ENCODE measurements at regions not wholly inside any gene's neighbourhood (a gene's known extent, or its start where the extent isn't known, plus 50 kb on each side); places are given as distances from the start of the nearest gene placed in this dataset.

- Histone ChIP-seq H3K4me3 (ENCODE audit: low read depth, low read length) (no peak overlapping the region), H3K4me1 (ENCODE audit: control insufficient read depth, insufficient read depth, low read length) (no peaks in the 10 kb centered on the region), H3K27ac (ENCODE audit: low read depth, low read length) (no peak overlapping the region), H3K36me3 (ENCODE audit: control insufficient read depth, insufficient read depth, low read length) (no peaks in the 10 kb centered on the region), H3K9me3 (ENCODE audit: control insufficient read depth, insufficient read depth, low read length) (peaks cover 26% of the 10 kb centered on the region), H3K9ac (ENCODE audit: low read depth, low read length) (no peak overlapping the region), H3K27me3 (ENCODE audit: control insufficient read depth, insufficient read depth, low read length) (no peaks in the 10 kb centered on the region)
Observed at GRCh38 chr20:12406978-12407377, 489.3 kb downstream of the BTBD3 start.

GRCh38 chr20:12409501-12409900 is 491.8 kb downstream of the BTBD3 start:
- Histone ChIP-seq H3K36me3 (ENCODE audit: control insufficient read depth, insufficient read depth, low read length) (no peaks in the 10 kb centered on the region), H3K4me3 (ENCODE audit: low read depth, low read length) (no peak overlapping the region), H3K9ac (ENCODE audit: low read depth, low read length) (no peak overlapping the region), H3K27me3 (ENCODE audit: control insufficient read depth, insufficient read depth, low read length) (no peaks in the 10 kb centered on the region), H3K4me1 (ENCODE audit: control insufficient read depth, insufficient read depth, low read length) (0 out of 2 replicates have a peak, but pooled peaks cover under 1% of the 10 kb centered on the region), H3K27ac (ENCODE audit: low read depth, low read length) (no peak overlapping the region), H3K9me3 (ENCODE audit: control insufficient read depth, insufficient read depth, low read length) (peaks cover 26% of the 10 kb centered on the region)

DNA sequence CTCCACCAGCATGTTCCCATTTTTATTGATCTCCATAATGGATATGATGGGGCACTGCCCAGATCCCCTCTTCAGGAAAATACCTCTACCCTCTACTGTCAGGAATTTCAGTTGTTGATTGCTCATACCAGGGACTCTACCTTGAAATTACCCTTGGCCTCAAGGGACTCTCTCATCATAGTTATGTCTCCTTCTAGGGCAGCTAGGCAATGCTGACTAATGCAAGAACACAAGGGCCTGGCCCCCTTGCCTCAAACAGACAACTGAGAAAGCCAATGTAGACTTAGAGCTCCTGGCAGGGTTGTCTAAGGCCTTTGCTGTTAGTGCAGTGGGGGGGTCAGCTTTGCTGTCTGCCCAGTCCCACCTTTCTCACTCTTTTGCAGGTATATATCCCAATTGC is 493.1 kb downstream of the BTBD3 start:
- H3K9me3 ChIP-seq (ENCODE audit: control insufficient read depth, insufficient read depth, low read length) = peaks cover 26% of the 10 kb centered on the region
- no peak overlapping the region for H3K4me3 ChIP-seq (ENCODE audit: low read depth, low read length)
- no peaks in the 10 kb centered on the region for H3K27me3 ChIP-seq (ENCODE audit: control insufficient read depth, insufficient read depth, low read length)
- H3K9ac ChIP-seq (ENCODE audit: low read depth, low read length) = no peak overlapping the region
- no peaks in the 10 kb centered on the region for H3K36me3 ChIP-seq (ENCODE audit: control insufficient read depth, insufficient read depth, low read length)
- H3K4me1 ChIP-seq (ENCODE audit: control insufficient read depth, insufficient read depth, low read length) = 0 out of 2 replicates have a peak, but pooled peaks cover 6% of the 10 kb centered on the region
- no peak overlapping the region for H3K27ac ChIP-seq (ENCODE audit: low read depth, low read length)

- Histone ChIP-seq H3K4me3 (ENCODE audit: low read depth, low read length) (no peak overlapping the region), H3K36me3 (ENCODE audit: control insufficient read depth, insufficient read depth, low read length) (no peaks in the 10 kb centered on the region), H3K4me1 (ENCODE audit: control insufficient read depth, insufficient read depth, low read length) (0 out of 2 replicates have a peak, but pooled peaks cover 6% of the 10 kb centered on the region), H3K27ac (ENCODE audit: low read depth, low read length) (no peak overlapping the region), H3K9me3 (ENCODE audit: control insufficient read depth, insufficient read depth, low read length) (peaks cover 22% of the 10 kb centered on the region), H3K9ac (ENCODE audit: low read depth, low read length) (no peak overlapping the region), H3K27me3 (ENCODE audit: control insufficient read depth, insufficient read depth, low read length) (no peaks in the 10 kb centered on the region)
Observed at GRCh38 chr20:12411246-12411940, 493.7 kb downstream of the BTBD3 start.

DNA sequence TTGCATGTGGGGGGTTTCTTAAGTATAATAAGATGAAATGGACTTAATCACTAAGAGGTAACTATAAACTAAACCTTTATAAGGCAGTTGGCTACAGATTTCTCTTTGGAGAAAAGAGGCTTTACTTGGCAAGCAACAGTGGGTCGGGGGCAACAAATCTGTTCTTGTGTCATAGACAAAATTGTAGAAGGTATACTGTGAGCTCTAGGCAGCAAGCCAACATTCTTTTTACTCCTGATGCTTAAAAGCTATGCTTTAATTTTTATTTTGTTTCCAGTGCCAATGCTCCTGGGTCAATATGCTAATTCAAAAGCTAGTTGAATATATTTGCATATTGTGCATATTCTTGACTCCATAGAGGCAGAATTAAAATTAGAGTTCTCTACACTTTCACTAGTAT is 495.4 kb downstream of the BTBD3 start:
- Histone ChIP-seq H3K4me3 (ENCODE audit: low read depth, low read length) (no peak overlapping the region), H3K27me3 (ENCODE audit: control insufficient read depth, insufficient read depth, low read length) (no peaks in the 10 kb centered on the region), H3K9me3 (ENCODE audit: control insufficient read depth, insufficient read depth, low read length) (peaks cover 9% of the 10 kb centered on the region), H3K4me1 (ENCODE audit: control insufficient read depth, insufficient read depth, low read length) (0 out of 2 replicates have a peak, but pooled peaks cover 6% of the 10 kb centered on the region), H3K9ac (ENCODE audit: low read depth, low read length) (no peak overlapping the region), H3K27ac (ENCODE audit: low read depth, low read length) (no peak overlapping the region), H3K36me3 (ENCODE audit: control insufficient read depth, insufficient read depth, low read length) (no peaks in the 10 kb centered on the region)

DNA sequence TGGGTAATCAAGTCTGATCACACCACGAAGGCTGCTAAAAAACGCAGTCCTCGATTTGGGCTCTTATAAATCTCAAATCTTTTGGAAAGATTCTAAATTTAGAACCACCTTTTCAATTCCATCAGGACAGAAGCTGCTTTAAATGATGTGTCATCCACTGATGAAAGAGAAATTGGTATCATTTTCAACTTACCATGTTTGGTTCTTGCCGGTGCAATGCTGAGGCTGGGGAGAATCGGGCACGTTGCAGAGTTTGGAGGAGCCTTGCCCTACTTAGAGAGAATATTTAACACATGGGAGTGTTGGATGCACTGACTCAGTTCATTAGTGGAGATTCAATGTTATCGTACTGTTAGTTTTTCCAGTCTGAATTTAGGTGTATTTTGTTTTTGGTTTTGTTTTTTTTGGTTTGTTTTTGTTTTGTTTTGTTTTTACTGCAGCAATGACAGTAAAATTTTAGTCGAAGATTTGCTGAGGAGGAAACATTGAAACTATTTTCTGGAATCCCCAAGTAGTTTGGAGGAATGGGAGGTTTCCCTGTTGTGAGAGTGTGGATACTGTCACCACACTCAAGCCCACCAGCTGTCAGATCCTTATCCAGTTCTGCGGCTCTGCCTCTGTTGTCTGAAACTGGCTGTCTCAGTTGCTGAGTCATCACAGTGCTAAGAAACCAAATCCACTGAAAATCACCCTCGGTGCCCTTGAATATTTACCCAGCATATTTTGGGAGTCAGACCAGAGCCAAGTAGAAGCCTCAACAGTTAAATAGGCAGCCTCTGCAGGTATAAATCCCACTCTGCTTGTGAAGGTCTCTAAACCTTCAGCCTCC is 497.0 kb downstream of the BTBD3 start:
- no peak overlapping the region for H3K4me3 ChIP-seq (ENCODE audit: low read depth, low read length)
- no peaks in the 10 kb centered on the region for H3K9me3 ChIP-seq (ENCODE audit: control insufficient read depth, insufficient read depth, low read length)
- H3K4me1 ChIP-seq (ENCODE audit: control insufficient read depth, insufficient read depth, low read length) = 0 out of 2 replicates have a peak, but pooled peaks cover 6% of the 10 kb centered on the region
- no peaks in the 10 kb centered on the region for H3K27me3 ChIP-seq (ENCODE audit: control insufficient read depth, insufficient read depth, low read length)
- no peak overlapping the region for H3K9ac ChIP-seq (ENCODE audit: low read depth, low read length)
- H3K27ac ChIP-seq (ENCODE audit: low read depth, low read length) = peak overlapping the region; percentile 31
- no peaks in the 10 kb centered on the region for H3K36me3 ChIP-seq (ENCODE audit: control insufficient read depth, insufficient read depth, low read length)

DNA sequence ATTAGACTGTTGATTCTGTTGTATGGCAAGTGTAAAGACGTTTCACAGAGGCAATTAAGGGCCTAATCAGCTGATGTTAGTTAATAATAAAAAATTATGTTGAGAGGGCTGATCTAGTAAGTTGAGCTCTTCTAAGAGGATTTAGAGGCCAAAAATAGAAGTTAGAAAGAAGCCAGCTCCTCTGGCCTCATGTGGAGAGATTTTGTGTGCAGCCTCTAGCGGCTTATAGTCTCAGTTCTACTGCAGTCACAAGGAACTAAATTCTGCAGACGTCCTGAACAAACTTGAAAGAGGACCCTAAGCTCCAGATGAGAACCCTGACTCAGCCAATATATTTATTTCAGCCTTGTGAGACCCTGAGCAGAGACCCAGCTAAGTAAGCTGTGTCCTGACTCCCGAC is 498.6 kb downstream of the BTBD3 start:
- no peaks in the 10 kb centered on the region for H3K27me3 ChIP-seq (ENCODE audit: control insufficient read depth, insufficient read depth, low read length)
- H3K36me3 ChIP-seq (ENCODE audit: control insufficient read depth, insufficient read depth, low read length) = no peaks in the 10 kb centered on the region
- no peak overlapping the region for H3K4me3 ChIP-seq (ENCODE audit: low read depth, low read length)
- no peaks in the 10 kb centered on the region for H3K9me3 ChIP-seq (ENCODE audit: control insufficient read depth, insufficient read depth, low read length)
- H3K4me1 ChIP-seq (ENCODE audit: control insufficient read depth, insufficient read depth, low read length) = 0 out of 2 replicates have a peak, but pooled peaks cover 6% of the 10 kb centered on the region
- H3K9ac ChIP-seq (ENCODE audit: low read depth, low read length) = no peak overlapping the region
- no peak overlapping the region for H3K27ac ChIP-seq (ENCODE audit: low read depth, low read length)

DNA sequence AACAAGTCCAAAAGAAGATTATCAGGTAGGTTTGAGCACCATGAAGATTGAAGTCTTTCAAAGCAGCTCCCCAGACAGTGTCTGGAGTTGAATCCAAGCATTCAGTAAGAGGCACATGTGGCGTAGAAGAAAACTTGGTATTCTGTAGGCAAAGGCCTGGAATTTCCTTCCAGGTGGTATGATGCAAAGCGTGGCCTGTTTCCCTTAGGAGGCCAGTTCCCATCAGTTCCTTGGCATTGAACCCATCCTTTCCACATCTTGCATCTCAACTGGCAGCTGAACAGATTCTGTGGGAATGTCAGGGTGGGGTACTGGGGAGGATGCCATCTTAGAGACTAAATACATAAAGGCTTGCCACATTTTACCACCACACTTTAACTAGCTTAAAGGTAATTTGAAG is 516.0 kb downstream of the BTBD3 start:
- H3K27ac ChIP-seq (ENCODE audit: low read depth, low read length) = no peak overlapping the region
- no peaks in the 10 kb centered on the region for H3K36me3 ChIP-seq (ENCODE audit: control insufficient read depth, insufficient read depth, low read length)
- no peak overlapping the region for H3K9ac ChIP-seq (ENCODE audit: low read depth, low read length)
- H3K9me3 ChIP-seq (ENCODE audit: control insufficient read depth, insufficient read depth, low read length) = no peaks in the 10 kb centered on the region
- H3K4me3 ChIP-seq (ENCODE audit: low read depth, low read length) = no peak overlapping the region
- no peaks in the 10 kb centered on the region for H3K4me1 ChIP-seq (ENCODE audit: control insufficient read depth, insufficient read depth, low read length)
- H3K27me3 ChIP-seq (ENCODE audit: control insufficient read depth, insufficient read depth, low read length) = no peaks in the 10 kb centered on the region

DNA sequence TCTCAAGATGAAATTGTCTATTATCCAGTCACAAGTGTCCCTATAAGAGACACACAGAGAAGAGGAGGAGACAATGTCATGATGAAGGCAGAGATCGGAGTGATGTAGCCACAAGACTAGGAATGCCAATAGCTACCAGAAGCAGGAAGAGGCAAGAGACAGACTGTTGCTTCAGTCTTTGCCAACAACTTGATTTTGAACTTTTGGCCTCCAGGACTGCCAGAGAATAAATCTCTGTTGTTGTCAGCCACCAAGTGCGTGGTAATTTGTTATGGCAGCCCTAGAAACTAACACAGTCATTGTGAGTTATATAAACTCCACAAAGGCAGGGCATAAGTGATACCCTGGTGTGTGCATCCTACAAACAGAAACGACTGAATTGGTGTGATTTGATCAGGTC is 517.0 kb downstream of the BTBD3 start:
- no peak overlapping the region for H3K4me3 ChIP-seq (ENCODE audit: low read depth, low read length)
- H3K4me1 ChIP-seq (ENCODE audit: control insufficient read depth, insufficient read depth, low read length) = no peaks in the 10 kb centered on the region
- H3K9me3 ChIP-seq (ENCODE audit: control insufficient read depth, insufficient read depth, low read length) = no peaks in the 10 kb centered on the region
- no peak overlapping the region for H3K9ac ChIP-seq (ENCODE audit: low read depth, low read length)
- no peak overlapping the region for H3K27ac ChIP-seq (ENCODE audit: low read depth, low read length)
- no peaks in the 10 kb centered on the region for H3K36me3 ChIP-seq (ENCODE audit: control insufficient read depth, insufficient read depth, low read length)
- no peaks in the 10 kb centered on the region for H3K27me3 ChIP-seq (ENCODE audit: control insufficient read depth, insufficient read depth, low read length)

DNA sequence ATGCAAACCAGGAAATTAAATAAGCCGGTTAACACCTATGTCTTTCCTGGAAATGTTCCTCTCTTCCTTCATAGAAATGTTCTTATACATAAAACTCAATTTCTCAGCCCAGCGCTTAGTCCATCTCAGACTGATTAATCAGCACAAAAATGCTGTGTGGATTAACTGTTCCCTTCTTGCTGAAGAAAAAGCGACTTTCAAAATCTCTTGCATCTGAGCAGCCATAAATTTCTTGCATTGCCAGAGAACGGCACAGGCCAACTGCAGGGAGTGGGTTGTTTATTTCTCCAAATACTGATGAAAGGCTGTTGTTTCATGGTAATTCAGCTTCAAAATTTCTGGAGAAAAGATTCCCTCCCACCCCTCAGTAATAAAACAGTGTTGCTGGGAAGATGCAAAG is 517.6 kb downstream of the BTBD3 start:
- Histone ChIP-seq H3K9me3 (ENCODE audit: control insufficient read depth, insufficient read depth, low read length) (no peaks in the 10 kb centered on the region), H3K36me3 (ENCODE audit: control insufficient read depth, insufficient read depth, low read length) (no peaks in the 10 kb centered on the region), H3K9ac (ENCODE audit: low read depth, low read length) (no peak overlapping the region), H3K27ac (ENCODE audit: low read depth, low read length) (no peak overlapping the region), H3K4me3 (ENCODE audit: low read depth, low read length) (no peak overlapping the region), H3K27me3 (ENCODE audit: control insufficient read depth, insufficient read depth, low read length) (no peaks in the 10 kb centered on the region), H3K4me1 (ENCODE audit: control insufficient read depth, insufficient read depth, low read length) (no peaks in the 10 kb centered on the region)

- Histone ChIP-seq H3K9me3 (ENCODE audit: control insufficient read depth, insufficient read depth, low read length) (peaks cover 13% of the 10 kb centered on the region), H3K4me1 (ENCODE audit: control insufficient read depth, insufficient read depth, low read length) (no peaks in the 10 kb centered on the region), H3K9ac (ENCODE audit: low read depth, low read length) (no peak overlapping the region), H3K27ac (ENCODE audit: low read depth, low read length) (no peak overlapping the region), H3K36me3 (ENCODE audit: control insufficient read depth, insufficient read depth, low read length) (no peaks in the 10 kb centered on the region), H3K4me3 (ENCODE audit: low read depth, low read length) (no peak overlapping the region), H3K27me3 (ENCODE audit: control insufficient read depth, insufficient read depth, low read length) (no peaks in the 10 kb centered on the region)
Observed at GRCh38 chr20:12453711-12454110, 536.0 kb downstream of the BTBD3 start.
